ENCODE measurements at regions not wholly inside any gene's neighbourhood (a gene's known extent, or its start where the extent isn't known, plus 50 kb on each side); places are given as distances from the start of the nearest gene placed in this dataset.

DNA sequence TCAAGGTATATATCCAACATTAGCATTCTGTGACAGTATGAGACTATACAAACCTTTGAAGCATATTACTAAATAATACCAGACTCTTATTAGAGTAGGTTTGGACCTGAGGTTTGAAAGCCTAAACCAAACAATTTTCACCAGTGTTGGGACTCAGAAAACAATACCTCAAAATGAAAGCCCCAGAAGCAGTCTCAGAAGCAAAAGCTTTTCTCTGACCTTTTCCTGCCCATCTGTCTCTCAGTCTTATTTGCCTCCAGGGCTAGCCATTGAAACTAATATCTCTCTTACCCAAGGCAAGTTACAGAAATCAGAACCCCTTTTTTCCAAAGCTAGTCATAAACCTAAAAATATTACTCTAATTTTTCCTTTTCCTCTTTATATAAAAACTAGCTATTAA is 163.3 kb downstream of the PTCHD1 start:
- Histone ChIP-seq H3K4me3 (no peak overlapping the region), H3K4me2 (no peak overlapping the region), H3K4me1 (no peaks in the 10 kb centered on the region), H3K27ac (no peak overlapping the region), H3K9me3 (no peaks in the 10 kb centered on the region)
- TF ChIP-seq PHF8 (IDR thresholded peaks at IDR 0.05; ENCODE audit: borderline replicate concordance, low read depth): no peak
- TF ChIP-seq, protein P1, sequence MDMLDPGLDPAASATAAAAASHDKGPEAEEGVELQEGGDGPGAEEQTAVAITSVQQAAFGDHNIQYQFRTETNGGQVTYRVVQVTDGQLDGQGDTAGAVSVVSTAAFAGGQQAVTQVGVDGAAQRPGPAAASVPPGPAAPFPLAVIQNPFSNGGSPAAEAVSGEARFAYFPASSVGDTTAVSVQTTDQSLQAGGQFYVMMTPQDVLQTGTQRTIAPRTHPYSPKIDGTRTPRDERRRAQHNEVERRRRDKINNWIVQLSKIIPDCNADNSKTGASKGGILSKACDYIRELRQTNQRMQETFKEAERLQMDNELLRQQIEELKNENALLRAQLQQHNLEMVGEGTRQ (IDR thresholded peaks at IDR 0.05): no peak
- no peak for TF ChIP-seq CBX8 (IDR thresholded peaks at IDR 0.05)
- TF ChIP-seq KDM5A (IDR thresholded peaks at IDR 0.05): no peak
- TF ChIP-seq, protein P2, sequence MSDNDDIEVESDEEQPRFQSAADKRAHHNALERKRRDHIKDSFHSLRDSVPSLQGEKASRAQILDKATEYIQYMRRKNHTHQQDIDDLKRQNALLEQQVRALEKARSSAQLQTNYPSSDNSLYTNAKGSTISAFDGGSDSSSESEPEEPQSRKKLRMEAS (IDR thresholded peaks at IDR 0.05): no peak
- TF ChIP-seq MAZ (IDR thresholded peaks at IDR 0.05; ENCODE audit: borderline replicate concordance, low read depth, low read length): no peak
- TF ChIP-seq CEBPB (IDR thresholded peaks at IDR 0.05): no peak
- POLR2A ChIA-PET: no interaction called here
- CTCF ChIA-PET: no interaction called here
- no peak for FAIRE-seq
- ATAC-seq: no peak
- DNase-seq (ENCODE audit: low read depth in 1 of 2, low spot score in 1 of 2): no peak

DNA sequence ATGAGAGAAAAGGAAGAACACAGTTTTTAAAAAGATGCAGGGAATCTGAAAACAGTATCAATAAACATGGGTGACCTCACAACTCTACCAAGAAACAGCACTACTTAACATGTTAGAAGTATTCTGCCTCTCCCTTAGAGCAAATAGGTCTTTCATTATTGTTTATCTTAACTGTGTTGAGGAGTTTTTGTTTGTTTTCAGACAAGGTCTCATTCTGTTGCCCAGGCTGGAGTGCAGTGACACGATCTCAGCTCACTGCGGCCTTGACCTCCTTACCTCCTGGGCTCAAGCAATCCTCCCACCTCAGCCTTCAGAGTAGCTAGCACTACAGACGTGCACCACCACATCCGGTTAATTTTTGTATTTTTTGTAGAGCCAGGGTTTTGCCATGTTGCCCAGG is 165.3 kb upstream of the PRDX4 start:
- ChIA-PET POLR2A (no interaction called here), CTCF (no interaction called here)
- TF ChIP-seq JUNB (IDR thresholded peaks at IDR 0.05): no peak
- no peak for TF ChIP-seq RARB (CRISPR knock-in tag; IDR thresholded peaks at IDR 0.05)
- TF ChIP-seq ZNF302 (CRISPR knock-in tag; IDR thresholded peaks at IDR 0.05): no peak
- TF ChIP-seq HOXB13 (CRISPR knock-in tag; IDR thresholded peaks at IDR 0.05; ENCODE audit: low read depth): no peak
- TF ChIP-seq NPAS2 (CRISPR knock-in tag; IDR thresholded peaks at IDR 0.05; ENCODE audit: borderline replicate concordance): no peak
- TF ChIP-seq, protein P3, sequence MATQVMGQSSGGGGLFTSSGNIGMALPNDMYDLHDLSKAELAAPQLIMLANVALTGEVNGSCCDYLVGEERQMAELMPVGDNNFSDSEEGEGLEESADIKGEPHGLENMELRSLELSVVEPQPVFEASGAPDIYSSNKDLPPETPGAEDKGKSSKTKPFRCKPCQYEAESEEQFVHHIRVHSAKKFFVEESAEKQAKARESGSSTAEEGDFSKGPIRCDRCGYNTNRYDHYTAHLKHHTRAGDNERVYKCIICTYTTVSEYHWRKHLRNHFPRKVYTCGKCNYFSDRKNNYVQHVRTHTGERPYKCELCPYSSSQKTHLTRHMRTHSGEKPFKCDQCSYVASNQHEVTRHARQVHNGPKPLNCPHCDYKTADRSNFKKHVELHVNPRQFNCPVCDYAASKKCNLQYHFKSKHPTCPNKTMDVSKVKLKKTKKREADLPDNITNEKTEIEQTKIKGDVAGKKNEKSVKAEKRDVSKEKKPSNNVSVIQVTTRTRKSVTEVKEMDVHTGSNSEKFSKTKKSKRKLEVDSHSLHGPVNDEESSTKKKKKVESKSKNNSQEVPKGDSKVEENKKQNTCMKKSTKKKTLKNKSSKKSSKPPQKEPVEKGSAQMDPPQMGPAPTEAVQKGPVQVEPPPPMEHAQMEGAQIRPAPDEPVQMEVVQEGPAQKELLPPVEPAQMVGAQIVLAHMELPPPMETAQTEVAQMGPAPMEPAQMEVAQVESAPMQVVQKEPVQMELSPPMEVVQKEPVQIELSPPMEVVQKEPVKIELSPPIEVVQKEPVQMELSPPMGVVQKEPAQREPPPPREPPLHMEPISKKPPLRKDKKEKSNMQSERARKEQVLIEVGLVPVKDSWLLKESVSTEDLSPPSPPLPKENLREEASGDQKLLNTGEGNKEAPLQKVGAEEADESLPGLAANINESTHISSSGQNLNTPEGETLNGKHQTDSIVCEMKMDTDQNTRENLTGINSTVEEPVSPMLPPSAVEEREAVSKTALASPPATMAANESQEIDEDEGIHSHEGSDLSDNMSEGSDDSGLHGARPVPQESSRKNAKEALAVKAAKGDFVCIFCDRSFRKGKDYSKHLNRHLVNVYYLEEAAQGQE (IDR thresholded peaks at IDR 0.05): no peak
- TF ChIP-seq SREBF2 (IDR thresholded peaks at IDR 0.05): no peak
- TF ChIP-seq RNF2 (IDR thresholded peaks at IDR 0.05; ENCODE audit: borderline replicate concordance, low read depth): no peak
- no peak for TF ChIP-seq RAD21 (conservative IDR thresholded peaks at IDR 0.05 in 1 of 2, IDR thresholded peaks at IDR 0.05 in 1 of 2)
- no peak for TF ChIP-seq EHF (CRISPR knock-in tag; IDR thresholded peaks at IDR 0.05)
- no peak for TF ChIP-seq POLR2AphosphoS2 (conservative IDR thresholded peaks at IDR 0.05; ENCODE audit: low read length)
- no peak for TF ChIP-seq CEBPB (IDR thresholded peaks at IDR 0.05)
- no peak for TF ChIP-seq ESRRA (IDR thresholded peaks at IDR 0.05; ENCODE audit: borderline replicate concordance, low read length)
- TF ChIP-seq, protein P4, sequence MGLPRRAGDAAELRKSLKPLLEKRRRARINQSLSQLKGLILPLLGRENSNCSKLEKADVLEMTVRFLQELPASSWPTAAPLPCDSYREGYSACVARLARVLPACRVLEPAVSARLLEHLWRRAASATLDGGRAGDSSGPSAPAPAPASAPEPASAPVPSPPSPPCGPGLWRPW (IDR thresholded peaks at IDR 0.05): no peak
- TF ChIP-seq, protein P5, sequence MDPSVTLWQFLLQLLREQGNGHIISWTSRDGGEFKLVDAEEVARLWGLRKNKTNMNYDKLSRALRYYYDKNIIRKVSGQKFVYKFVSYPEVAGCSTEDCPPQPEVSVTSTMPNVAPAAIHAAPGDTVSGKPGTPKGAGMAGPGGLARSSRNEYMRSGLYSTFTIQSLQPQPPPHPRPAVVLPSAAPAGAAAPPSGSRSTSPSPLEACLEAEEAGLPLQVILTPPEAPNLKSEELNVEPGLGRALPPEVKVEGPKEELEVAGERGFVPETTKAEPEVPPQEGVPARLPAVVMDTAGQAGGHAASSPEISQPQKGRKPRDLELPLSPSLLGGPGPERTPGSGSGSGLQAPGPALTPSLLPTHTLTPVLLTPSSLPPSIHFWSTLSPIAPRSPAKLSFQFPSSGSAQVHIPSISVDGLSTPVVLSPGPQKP (IDR thresholded peaks at IDR 0.05; ENCODE audit: low read depth, low read length): no peak
- TF ChIP-seq FOSL2 (IDR thresholded peaks at IDR 0.05): no peak
- TF ChIP-seq FOSL2 (CRISPR knock-in tag; IDR thresholded peaks at IDR 0.05): no peak
- TF ChIP-seq, protein P6, sequence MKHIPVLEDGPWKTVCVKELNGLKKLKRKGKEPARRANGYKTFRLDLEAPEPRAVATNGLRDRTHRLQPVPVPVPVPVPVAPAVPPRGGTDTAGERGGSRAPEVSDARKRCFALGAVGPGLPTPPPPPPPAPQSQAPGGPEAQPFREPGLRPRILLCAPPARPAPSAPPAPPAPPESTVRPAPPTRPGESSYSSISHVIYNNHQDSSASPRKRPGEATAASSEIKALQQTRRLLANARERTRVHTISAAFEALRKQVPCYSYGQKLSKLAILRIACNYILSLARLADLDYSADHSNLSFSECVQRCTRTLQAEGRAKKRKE (CRISPR knock-in tag; IDR thresholded peaks at IDR 0.05; ENCODE audit: low read depth): no peak
- TF ChIP-seq EP300 (IDR thresholded peaks at IDR 0.05): no peak
- no peak for TF ChIP-seq BHLHE40 (IDR thresholded peaks at IDR 0.05; ENCODE audit: low read depth, low read length)
- no peak for TF ChIP-seq HDAC2 (IDR thresholded peaks at IDR 0.05)
- no peak for FAIRE-seq
- Histone ChIP-seq H3K9me3 (no peaks in the 10 kb centered on the region), H3K4me2 (no peak overlapping the region), H3K4me1 (peaks cover 13% of the 10 kb centered on the region), H3K4me3 (no peak overlapping the region), H3K27ac (no peak overlapping the region)
- WGBS (ENCODE audit: missing lambda C conversion rate): 65% methylated on average over 4 of the region's 4 CpGs
- no peak for ATAC-seq
- peak in 1 of 2 experiments; percentile 1 for DNase-seq (ENCODE audit: low read depth in 1 of 2, low spot score in 1 of 2)

Data from A549 (cell line).